HG03439 (cell line): ENCODE measurements at regions not wholly inside any gene's neighbourhood (a gene's known extent, or its start where the extent isn't known, plus 50 kb on each side); places are given as distances from the start of the nearest gene placed in this dataset.
"Not testable (repeated sequence)": the region's sequence is repeated elsewhere in the genome, so short reads cannot be mapped to it uniquely, and the experiment has no call there.

Source experiments
- ATAC-seq: cut with Tn5 transposase; IDR thresholded peaks from one replicate; pipeline ENCODE4 v1.9.1; 2021; ENCODE audit warnings: mild to moderate bottlenecking, moderate library complexity; ENCODE audit not compliant: unreplicated experiment

DNA sequence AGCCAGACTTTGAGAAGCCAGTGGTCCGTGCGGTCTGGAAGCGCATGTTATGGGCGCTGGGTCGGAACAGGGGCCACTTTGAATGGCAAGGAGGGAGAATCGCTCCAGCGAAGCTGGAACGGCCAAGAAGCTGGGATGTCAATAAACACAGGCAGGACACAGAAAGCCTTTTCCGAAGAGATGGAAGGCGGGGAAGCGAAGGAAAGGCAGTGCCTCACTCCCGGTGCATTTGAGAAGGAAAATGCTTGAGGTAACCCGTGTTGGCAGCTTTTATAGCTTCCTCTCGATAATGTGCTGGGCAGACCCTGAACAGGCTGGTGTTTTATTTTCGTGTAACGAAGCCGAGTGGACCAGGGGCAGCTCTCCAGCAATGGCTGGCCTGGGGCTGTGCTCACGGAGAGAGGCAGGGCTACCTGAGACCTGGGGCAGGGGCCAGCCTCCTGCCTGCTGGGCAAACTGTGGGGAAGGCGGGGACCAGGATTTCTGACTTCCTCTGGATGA lies 84.2 kb upstream of the SPRY4 start:
- ATAC-seq, result no peak

DNA sequence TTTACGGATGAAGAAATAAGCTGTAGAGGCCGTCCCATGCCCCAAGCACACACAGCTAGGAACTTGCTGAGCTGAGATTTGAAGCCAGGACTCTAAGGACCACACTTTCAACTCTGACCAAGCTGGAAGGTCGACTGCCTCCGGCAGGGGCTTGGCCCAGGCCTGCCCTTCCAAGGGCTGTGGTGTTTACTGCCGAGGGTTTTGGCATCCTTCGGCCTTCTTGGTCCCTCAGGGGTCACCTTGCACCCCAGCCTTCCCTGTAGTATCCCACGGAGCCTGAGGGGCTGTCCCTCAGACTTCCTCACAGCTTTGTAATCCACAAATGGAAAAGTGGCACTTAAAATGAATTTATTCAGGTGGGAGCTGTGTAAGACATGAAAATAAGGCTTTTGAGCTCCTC lies 83.7 kb upstream of the SPRY4 start:
- ATAC-seq, result no peak

DNA sequence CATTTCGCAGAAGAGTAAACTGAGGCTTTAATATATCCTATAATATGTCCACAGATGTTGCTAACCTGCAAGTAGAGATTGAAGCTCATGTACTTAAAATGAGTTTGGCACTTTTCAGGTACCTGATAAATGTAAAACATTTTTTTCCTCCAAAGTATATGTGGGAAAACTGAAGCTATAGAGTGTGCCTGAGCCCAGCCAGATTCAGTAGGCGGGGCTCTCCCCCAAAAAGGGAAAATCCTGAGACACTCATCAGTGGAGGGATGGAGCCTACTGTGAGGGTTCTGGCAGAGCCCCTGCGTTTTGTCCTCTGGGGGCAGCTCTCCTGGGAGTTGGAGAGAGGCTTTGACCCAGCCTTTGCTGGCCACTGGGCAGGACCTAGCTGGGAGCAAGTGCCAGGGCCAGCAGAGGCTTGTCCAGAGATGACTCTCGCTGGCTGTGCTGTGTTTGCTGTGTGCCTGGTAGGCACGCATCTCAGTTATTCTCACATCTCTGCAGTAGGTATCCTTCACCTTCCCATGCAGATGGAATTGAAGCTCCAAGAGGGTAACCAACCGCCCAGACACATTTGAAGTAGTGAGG lies 81.1 kb upstream of the SPRY4 start:
- no peak for ATAC-seq

DNA sequence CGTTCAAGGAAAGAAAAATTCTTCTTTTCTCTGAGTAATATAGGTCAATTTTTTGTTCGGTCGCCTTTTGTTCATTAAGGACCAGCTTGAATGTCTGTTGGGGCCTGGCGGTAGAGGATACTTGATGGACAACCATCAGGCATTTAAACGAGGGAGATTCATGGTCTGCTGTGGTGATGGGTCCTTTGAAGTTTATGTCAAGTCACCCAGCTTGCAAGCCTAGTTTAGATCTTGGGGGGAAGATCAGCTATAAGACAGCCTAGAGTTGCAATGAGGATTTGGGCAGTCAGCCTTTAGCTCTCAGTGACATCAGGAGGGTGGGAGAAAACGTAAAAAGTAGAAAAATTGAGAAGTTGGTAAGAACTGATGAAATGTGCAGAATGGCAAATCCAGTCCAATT lies 80.2 kb upstream of the SPRY4 start:
- ATAC-seq, result no peak

DNA sequence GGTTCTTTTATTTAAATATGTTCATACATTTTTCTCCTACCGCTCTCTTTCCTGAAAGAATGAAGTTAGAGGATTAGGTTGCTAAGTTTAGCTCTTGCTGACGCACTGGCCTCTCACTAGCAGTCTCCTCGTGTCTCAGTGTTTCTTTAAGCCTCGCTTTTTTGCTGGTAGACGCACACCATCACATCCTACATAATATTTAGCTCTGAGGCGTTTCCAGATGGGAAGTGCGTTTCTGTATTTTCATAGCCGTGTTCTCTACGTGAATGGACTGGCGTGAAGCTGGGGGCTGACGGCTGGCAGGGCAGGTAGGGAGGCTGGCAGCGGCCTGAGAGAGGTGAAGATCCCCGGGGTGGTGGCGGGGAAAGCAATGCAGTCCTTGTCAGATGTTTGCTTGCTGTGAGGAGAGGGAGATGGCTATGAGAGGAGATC lies 79.2 kb upstream of the SPRY4 start:
- no peak for ATAC-seq

DNA sequence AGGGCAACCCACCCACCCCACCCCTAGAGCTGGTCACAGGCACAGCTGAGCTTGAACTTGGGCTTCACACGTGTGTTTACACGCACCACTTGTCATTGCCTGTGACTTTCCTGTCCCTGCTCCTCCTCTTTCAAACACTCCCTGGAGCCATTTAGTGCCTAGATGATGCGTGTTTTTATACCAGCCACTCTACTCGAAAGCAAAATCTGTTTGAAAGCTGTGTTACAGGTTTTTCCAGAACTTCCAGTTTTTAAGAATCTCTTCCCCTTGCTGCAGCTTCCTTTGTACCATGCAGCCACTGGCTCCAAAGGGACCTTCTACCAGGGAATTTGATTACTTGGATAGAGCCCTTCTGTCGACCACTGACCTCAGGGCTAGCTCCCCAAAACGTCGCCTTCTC lies 78.8 kb upstream of the SPRY4 start:
- ATAC-seq, result no peak

DNA sequence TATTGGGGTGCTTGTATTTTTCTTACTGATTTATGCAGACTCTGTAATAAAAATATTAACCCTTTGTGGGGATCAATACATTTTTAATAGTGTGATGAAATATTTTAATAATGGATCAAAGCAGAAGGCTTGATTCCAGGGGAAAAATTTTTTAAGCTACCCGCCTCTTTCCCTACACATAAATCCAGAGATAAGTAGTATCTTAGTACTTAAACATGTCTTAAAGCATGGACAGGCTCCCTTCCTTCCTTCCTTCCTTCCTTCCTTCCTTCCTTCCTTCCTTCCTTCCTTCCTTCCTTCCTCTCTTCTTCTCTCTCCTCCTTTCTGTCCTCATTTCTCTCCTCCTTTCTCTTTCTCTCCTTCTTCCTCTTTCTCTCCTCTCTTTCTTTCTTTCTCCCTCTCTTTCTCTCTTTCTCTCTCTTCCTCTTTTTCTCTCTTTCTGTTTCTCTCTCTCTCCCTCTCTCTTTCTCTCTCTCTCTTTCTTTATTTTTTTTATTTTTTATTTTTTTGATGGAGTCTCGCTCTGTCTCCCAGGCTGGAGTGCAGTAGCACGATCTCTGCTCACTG lies 78.0 kb upstream of the SPRY4 start:
- ATAC-seq, result no peak

DNA sequence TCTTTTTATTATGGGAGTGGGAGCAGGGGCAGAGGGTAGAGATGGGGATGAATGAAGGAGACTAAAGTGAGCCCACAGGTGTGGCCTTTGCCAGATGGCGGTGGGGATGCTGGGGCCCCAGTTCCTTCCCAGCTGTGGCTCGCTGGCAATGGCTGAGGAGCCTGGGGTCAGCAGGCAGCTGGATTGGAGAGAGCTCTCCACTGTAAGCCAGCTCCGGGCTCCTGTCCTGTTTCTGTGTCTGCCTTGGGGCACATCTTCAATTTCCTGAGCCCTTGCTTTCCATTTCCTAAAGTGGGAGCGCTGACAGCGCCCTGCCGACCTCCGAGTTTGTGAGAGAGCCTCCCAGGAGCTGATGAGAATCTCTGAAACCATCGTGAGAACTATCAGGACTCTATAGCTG lies 75.6 kb upstream of the SPRY4 start:
- ATAC-seq, result no peak

DNA sequence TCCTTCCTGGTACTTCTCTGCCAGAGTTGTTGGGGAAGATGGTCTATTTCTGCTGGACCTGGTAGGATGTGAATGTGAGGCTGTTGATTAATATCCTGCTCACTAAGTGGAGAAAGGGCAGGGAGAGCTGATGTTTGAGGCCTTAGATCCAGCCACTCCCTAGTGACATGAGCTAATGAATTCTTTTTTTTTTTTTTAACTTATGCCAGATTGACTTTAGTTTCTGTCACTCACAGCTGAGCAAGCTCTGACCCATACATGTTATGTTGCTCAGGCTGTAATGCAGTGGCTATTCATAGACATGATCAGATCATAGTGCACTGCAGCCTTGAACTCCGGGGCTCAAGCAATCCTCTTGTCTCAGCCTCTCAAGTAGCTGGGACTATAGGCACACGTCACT lies 75.1 kb upstream of the SPRY4 start:
- no peak for ATAC-seq

DNA sequence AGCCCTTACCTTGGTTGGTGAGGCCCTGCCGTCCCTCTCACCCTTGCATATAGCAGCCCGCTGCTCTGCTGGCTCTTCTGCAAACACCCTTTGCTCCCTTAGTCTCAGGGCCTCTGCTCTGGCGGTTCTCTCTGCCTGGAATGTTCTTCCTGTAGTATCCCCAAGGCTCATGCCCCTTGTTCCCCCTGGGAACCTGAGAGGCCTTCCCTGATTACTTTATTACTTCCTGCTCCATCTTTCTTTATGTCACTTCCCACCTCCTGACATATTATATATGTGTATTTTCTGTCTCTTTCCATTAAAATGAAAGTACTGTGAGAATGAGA lies 73.9 kb upstream of the SPRY4 start:
- no peak for ATAC-seq

DNA sequence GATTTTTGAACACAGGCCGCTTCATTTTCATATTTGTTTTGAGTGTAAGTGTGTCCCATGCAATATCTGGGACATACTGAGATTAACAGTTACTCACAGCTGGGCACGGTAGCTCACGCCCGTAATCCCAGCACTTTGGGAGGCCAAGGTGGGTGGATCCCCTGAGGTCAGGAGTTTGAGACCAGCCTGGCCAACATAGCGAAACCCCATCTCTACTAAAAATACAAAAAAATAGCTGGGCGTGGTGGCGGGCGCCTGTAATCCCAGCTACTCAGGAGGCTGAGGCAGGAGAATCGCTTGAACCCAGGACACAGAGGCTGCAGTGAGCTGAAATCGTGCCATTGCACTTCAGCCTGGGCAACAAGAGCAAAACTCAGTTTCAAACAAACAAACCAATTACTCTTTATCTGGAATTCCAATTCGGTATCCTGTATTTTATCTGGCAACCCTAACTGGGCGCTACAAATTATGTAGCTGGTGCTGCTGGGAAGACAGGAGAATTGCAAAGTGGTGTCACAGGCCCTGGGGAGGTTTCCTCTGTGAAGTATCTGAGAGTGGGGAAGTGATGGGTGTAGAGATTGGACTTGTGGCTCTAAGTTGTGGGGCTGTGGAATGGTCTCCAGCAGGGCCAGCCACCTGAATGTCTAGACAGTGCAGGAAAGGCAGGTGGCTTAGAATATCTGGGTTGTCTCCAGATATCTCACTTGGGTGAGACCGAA lies 73.3 kb upstream of the SPRY4 start:
- ATAC-seq, result not testable (repeated sequence)

DNA sequence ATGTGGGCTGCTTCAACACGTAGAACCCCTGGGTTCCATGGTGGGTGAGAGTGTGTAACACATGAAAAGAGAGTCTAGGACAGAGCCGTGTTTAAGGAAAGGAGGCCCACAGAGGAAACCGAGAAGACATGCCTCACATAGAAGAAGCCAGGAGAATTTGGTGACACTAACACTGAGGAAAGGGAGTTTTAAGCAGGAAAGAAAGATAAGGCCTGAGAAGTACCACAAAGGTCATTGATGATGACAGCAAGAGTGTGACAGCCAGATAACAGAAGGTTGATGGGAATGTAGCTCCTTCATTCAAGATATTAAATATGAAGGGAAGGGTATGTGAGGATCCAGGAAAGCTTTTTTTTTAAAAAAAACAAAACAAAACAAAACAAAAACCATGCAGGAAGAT lies 72.4 kb upstream of the SPRY4 start:
- no peak for ATAC-seq

DNA sequence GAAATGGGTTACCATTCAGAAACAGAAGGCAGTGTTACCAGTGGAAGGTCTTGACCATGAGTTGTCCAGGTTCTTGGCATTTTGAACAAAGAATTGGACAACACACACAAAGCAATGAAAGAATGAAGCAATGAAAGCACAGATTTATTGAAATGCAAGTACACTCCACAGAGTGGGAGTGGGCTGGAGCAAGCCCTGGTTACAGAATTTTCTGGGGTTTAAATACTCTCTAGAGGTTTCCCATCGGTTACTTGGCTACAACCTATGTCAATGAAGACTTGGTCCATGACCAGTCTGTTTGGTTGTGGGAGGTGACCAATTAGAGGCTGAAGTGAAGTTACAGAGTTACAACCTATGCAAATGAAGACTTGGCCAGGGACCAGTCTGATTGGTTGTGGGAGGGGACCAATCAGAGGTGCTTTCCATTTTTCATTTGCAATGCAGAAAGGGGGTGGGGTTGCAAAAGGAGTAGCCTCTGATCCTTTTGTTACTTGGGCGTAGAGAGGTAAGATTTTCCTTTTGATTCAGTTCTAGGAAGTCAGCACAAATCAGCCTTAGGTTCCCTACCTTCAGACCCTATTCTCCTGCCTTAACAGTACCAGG lies 71.7 kb upstream of the SPRY4 start:
- no peak for ATAC-seq

DNA sequence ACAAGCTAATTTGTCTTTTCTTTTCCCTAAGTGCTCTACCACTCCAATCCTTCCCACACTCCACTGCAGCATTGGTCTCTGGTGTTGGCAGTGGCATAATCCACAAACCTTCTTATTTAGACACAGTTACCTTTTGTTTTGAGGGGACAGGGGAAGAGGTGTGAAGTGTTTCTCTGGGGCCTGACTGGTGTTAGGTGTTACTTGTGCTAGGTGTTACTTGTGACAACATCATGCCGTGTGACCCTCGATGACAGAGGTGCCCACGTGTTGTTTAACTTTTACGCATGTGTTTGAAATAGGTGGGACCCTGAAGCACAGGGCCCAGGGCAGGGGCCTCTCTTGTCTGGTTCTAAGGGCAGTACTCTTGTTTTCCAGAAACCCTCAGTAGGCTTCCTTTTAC lies 70.5 kb upstream of the SPRY4 start:
- no peak for ATAC-seq

DNA sequence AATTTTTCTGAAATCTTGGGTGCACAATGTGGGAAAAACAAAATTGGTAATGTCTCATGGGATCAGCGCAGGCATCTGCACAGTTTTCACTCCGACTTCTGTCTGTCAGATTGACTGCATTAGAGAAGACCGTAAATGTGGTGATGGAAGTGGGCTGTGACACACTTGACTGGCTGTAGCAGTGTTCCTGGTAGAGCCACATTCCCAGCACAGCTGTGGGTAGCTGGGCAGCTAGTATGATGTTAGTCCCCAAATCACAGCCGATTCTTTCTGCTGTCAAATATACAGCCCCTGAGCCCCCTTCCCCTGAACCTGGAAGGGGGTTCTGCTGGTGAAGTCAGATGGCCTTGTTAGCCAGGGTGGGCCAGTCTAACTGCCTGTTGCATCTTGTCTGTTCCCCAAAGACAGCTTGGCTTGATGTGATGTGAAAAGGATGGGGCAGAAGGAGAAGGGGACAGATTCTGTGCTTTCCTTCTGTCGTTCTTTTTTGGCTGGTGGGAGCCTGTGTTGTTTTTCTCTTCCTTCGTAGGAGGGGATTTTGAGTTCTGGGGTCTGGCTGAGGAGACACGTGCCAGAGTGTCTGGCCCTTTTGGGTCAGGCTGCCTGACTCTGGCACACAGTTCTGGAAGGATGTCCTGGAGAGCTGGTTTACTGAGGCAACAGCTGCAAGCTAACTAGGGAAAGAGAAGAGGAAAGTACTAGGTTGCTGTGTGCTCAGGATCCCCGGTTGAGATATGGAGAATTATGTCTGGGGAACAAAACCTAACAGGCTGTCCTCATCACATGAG lies 66.4 kb upstream of the SPRY4 start:
- no peak for ATAC-seq

DNA sequence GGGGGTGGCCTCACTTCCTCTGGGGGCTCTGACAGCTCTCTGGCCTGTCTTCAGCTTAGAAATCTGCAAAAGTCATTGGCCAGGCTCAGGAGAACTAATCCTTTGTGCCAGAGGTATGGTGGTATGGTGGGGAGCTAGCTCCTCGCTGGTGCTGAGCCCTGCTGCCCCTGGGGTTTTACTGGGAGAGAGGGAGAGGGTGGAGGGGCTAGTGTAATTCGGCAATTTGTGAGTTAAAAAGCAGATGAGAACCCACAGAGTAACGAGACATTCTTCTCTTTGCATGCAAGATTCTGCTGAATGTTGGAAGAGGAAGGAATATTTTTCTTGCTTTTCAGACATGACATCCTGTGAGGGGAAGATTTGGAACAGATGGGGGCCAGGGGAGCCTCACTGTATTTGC lies 65.5 kb upstream of the SPRY4 start:
- ATAC-seq, result no peak

DNA sequence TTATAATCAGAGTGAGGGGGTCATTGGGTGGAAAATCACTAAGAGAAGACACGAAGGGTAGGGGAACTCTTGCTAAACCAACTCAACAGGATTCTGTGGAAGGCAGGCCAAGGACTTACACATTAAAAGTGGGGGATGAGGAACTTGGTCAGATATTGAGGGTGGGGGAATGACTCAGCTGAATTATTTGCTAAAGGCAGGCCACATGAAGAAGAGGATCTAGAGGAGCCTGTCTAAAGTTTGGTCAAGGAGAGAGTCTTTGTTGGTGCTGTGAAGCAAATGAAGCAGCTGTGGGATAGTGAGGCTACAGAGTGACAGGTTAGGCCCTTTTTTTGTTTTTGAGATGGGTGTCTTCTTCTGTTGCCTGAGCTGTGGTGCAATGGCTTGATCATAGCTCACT lies 63.9 kb upstream of the SPRY4 start:
- no peak for ATAC-seq

DNA sequence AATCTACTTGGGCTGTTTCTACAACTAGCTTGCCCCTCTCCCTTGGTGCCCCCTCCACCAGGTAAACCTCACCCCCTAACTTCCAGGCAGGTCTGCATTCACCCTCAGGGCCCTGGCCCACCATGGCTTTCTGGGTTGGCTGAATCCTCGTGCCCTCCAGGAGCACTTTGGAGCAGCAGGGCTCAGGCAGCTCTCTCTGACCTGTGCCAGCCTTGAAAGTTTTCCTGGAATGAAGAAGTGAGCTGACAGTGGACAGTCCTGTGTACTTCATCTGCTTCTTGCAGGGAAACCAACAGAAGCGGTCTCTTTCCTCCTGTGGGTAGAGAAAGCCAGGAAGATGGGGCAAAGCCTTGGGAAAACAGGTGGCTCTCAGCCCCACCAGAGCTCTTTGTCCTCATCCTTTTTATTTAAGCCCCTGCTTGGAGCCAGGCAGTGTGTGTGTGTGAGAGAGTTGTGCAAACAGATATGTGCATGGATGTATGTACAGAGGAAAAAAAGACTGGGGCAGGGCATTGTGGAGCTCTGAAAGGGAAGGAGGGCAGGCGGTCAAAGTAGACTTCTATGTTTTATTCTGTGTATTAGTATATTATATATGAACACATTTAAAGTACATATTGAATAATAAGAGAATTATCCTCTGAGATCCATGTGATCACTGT lies 62.3 kb upstream of the SPRY4 start:
- no peak for ATAC-seq

DNA sequence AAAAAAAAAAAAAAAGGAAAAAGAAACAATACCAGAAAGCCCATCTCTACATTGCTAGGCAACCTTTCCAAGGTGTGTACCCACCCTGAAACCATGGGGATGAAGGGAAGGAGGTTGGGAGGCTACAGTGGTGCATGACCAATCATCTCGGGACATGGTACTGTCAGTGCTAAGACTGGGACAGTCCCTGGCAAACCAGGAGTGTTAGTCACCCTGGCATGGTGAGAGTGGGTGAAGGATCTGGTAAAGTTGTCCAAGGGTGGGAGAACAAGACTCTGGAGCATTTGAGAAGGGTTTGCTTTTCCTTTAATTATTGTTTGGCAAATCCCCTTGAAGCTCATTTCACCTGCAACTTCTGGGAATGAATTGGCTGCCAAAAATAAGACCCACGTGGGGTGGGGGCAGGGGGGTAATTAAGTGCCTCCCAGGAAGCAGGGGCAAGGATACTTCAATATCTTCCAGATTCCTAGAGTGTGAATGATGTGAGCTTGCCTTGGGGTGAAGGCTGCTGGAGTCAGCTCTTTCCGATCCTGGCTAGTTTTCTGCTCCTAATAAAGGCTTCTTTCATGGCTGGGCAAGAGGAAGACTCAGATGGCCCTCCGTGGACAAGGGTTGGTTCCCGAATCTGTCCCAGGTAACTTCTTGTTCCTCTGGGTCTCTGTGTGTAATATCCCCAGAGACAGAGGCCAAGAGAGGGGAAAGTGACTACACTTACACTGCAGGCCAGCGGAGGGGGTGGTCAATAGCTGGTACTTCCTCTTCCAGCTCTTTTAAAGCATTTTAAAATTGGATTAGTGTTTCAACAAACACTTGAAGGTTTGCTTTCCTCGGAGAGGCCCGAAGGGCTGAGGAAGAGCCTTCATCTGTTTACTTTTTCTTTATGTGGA lies 61.6 kb upstream of the SPRY4 start:
- ATAC-seq, result no peak

DNA sequence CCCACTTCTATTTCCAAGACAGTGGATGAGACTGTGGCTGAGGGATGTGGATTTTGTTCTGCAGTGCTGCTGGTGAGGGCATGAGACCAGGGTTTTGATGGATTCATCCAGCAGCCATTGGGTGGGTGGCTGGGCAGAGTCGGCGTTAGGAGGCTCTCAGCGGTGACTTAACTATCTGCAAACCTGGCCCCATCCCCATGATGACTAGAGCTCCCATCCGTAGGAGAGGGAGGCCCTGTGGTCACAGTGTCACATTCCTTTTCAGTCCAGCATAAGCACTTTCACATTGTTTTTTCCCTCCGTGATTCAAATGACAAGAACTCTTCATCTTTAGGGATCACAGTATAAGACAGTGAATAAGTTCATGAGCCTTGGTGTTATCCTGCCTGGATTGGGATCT lies 60.4 kb upstream of the SPRY4 start:
- ATAC-seq, result no peak
